ENCODE measurements at regions not wholly inside any gene's neighbourhood (a gene's known extent, or its start where the extent isn't known, plus 50 kb on each side); places are given as distances from the start of the nearest gene placed in this dataset.
A peak's percentile ranks its signal among the peaks of the same experiment; 100 is the strongest.

GRCh38 chr4:38582889-38583470 lies 81.0 kb upstream of the KLF3 start:
- Histone ChIP-seq H3K36me3 (ENCODE audit: control insufficient read depth in 2 of 2, insufficient read depth in 2 of 2, low read length in 1 of 2) (no peaks in the 10 kb centered on the region), H3K9me3 (ENCODE audit: control insufficient read depth in 2 of 2, insufficient read depth in 1 of 2, low read depth in 1 of 2, low read length in 1 of 2) (no peaks in the 10 kb centered on the region), H3K27me3 (ENCODE audit: control insufficient read depth in 1 of 2, insufficient read depth in 2 of 2, low read length in 2 of 2) (no peaks in the 10 kb centered on the region), H3K4me3 (ENCODE audit: low read depth in 1 of 2, low read length in 2 of 2) (no peak overlapping the region), H3K4me1 (ENCODE audit: control insufficient read depth in 2 of 2, insufficient read depth in 2 of 2, low read length in 1 of 2) (no peaks in the 10 kb centered on the region), H3K27ac (ENCODE audit: low read depth in 2 of 2, low read length in 1 of 2) (peak overlapping the region in 1 of 2 donors; percentile 9)
- 56 to 66% methylated on average over 3 of the region's 3 CpGs for WGBS, 2 donors

DNA sequence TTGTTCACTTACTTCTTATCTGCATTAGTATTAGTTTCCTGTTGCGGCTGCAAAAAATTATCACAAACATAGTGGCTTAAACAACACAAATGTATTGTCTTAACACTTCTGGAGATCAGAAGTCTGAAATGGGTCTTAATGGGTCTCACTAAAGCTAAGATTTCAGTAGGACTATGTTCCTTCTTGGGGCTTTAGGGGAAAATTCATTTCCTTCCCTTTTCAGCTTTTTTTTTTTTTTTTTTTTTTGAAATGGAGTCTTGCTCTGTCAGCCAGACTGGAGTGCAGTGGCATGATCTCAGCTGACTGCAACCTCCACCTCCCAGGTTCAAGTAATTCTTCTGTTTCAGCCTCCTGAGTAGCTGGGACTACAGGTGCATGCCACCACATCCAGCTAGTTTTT lies 78.1 kb upstream of the KLF3 start:
- Histone ChIP-seq H3K27ac (ENCODE audit: low read depth in 2 of 2, low read length in 1 of 2) (no peak overlapping the region), H3K36me3 (ENCODE audit: control insufficient read depth in 2 of 2, insufficient read depth in 2 of 2, low read length in 1 of 2) (no peaks in the 10 kb centered on the region), H3K27me3 (ENCODE audit: control insufficient read depth in 1 of 2, insufficient read depth in 2 of 2, low read length in 2 of 2) (no peaks in the 10 kb centered on the region), H3K4me1 (ENCODE audit: control insufficient read depth in 2 of 2, insufficient read depth in 2 of 2, low read length in 1 of 2) (no peaks in the 10 kb centered on the region), H3K9me3 (ENCODE audit: control insufficient read depth in 2 of 2, insufficient read depth in 1 of 2, low read depth in 1 of 2, low read length in 1 of 2) (no peaks in the 10 kb centered on the region), H3K4me3 (ENCODE audit: low read depth in 1 of 2, low read length in 2 of 2) (no peak overlapping the region)
- WGBS, 2 donors: 91 to 92% methylated on average over 1 of the region's 1 CpG

GRCh38 chr4:38587106-38587505 lies 76.9 kb upstream of the KLF3 start:
- Histone ChIP-seq H3K27ac (ENCODE audit: low read depth in 2 of 2, low read length in 1 of 2) (no peak overlapping the region), H3K36me3 (ENCODE audit: control insufficient read depth in 2 of 2, insufficient read depth in 2 of 2, low read length in 1 of 2) (no peaks in the 10 kb centered on the region), H3K9me3 (ENCODE audit: control insufficient read depth in 2 of 2, insufficient read depth in 1 of 2, low read depth in 1 of 2, low read length in 1 of 2) (peaks cover 0 to 2% of the 10 kb centered on the region in 2 donors), H3K27me3 (ENCODE audit: control insufficient read depth in 1 of 2, insufficient read depth in 2 of 2, low read length in 2 of 2) (no peaks in the 10 kb centered on the region), H3K4me1 (ENCODE audit: control insufficient read depth in 2 of 2, insufficient read depth in 2 of 2, low read length in 1 of 2) (peaks cover 0 to 3% of the 10 kb centered on the region in 2 donors), H3K4me3 (ENCODE audit: low read depth in 1 of 2, low read length in 2 of 2) (no peak overlapping the region)

- 63 to 83% methylated on average over 4 of the region's 4 CpGs for WGBS, 2 donors
- Histone ChIP-seq H3K4me3 (ENCODE audit: low read depth in 1 of 2, low read length in 2 of 2) (no peak overlapping the region), H3K36me3 (ENCODE audit: control insufficient read depth in 2 of 2, insufficient read depth in 2 of 2, low read length in 1 of 2) (no peaks in the 10 kb centered on the region), H3K27me3 (ENCODE audit: control insufficient read depth in 1 of 2, insufficient read depth in 2 of 2, low read length in 2 of 2) (no peaks in the 10 kb centered on the region), H3K4me1 (ENCODE audit: control insufficient read depth in 2 of 2, insufficient read depth in 2 of 2, low read length in 1 of 2) (peaks cover 0 to 3% of the 10 kb centered on the region in 2 donors), H3K27ac (ENCODE audit: low read depth in 2 of 2, low read length in 1 of 2) (no peak overlapping the region), H3K9me3 (ENCODE audit: control insufficient read depth in 2 of 2, insufficient read depth in 1 of 2, low read depth in 1 of 2, low read length in 1 of 2) (peaks cover 0 to 2% of the 10 kb centered on the region in 2 donors)
These were observed 74.0 kb upstream of the KLF3 start for GRCh38 chr4:38590046-38590445.

- peaks cover 0 to 2% of the 10 kb centered on the region in 2 donors for H3K9me3 ChIP-seq (ENCODE audit: control insufficient read depth in 2 of 2, insufficient read depth in 1 of 2, low read depth in 1 of 2, low read length in 1 of 2)
- H3K4me3 ChIP-seq (ENCODE audit: low read depth in 1 of 2, low read length in 2 of 2): no peak overlapping the region
- H3K4me1 ChIP-seq (ENCODE audit: control insufficient read depth in 2 of 2, insufficient read depth in 2 of 2, low read length in 1 of 2): peaks cover 0 to 3% of the 10 kb centered on the region in 2 donors
- WGBS, 2 donors: 47 to 56% methylated on average over 10 of the region's 10 CpGs
- H3K27me3 ChIP-seq (ENCODE audit: control insufficient read depth in 1 of 2, insufficient read depth in 2 of 2, low read length in 2 of 2): no peaks in the 10 kb centered on the region
- no peak overlapping the region for H3K27ac ChIP-seq (ENCODE audit: low read depth in 2 of 2, low read length in 1 of 2)
- H3K36me3 ChIP-seq (ENCODE audit: control insufficient read depth in 2 of 2, insufficient read depth in 2 of 2, low read length in 1 of 2): no peaks in the 10 kb centered on the region
These were observed 72.2 kb upstream of the KLF3 start for GRCh38 chr4:38591617-38592337.

DNA sequence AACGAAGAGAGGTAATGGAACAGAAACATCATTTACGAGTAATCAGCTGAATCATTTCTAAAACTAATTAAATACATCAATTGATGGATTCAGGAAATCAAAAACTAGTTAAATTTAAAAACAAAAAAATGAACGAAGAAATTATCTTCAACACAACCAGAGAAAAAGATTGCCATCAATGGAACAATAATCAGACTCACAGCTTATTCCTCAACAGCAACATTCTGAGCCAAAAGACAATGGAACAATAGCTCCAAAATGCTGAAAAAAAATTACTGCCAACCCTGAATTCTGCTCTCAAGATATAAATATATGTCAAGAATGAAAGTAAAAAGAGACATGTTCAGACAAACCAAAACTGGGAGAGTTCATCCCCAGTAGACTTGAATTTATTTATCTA lies 65.5 kb upstream of the KLF3 start:
- WGBS, 2 donors: 83 to 85% methylated on average over 3 of the region's 3 CpGs
- H3K36me3 ChIP-seq (ENCODE audit: control insufficient read depth in 2 of 2, insufficient read depth in 2 of 2, low read length in 1 of 2): no peaks in the 10 kb centered on the region
- no peaks in the 10 kb centered on the region for H3K4me1 ChIP-seq (ENCODE audit: control insufficient read depth in 2 of 2, insufficient read depth in 2 of 2, low read length in 1 of 2)
- no peaks in the 10 kb centered on the region for H3K9me3 ChIP-seq (ENCODE audit: control insufficient read depth in 2 of 2, insufficient read depth in 1 of 2, low read depth in 1 of 2, low read length in 1 of 2)
- H3K27me3 ChIP-seq (ENCODE audit: control insufficient read depth in 1 of 2, insufficient read depth in 2 of 2, low read length in 2 of 2): no peaks in the 10 kb centered on the region
- H3K27ac ChIP-seq (ENCODE audit: low read depth in 2 of 2, low read length in 1 of 2): no peak overlapping the region
- H3K4me3 ChIP-seq (ENCODE audit: low read depth in 1 of 2, low read length in 2 of 2): no peak overlapping the region

DNA sequence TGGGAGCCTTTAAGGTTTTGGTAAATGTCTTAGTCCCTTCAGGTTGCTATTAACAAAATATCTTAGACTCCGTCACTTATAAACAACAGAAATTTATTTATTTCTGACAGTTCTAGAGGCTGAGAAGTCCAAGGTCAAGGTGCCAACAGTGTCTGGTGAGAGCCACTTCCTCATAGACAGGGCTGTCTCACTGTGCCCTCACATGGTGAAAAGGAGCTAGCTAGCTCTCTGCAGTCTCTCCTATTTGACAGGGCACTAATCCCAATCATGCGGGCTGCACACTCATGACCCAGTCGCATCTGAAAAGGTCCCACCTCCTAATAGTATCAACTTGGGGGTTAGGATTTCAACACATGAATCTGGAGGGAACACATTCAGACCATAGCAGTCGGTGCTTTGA lies 63.4 kb upstream of the KLF3 start:
- no peak overlapping the region for H3K4me3 ChIP-seq (ENCODE audit: low read depth in 1 of 2, low read length in 2 of 2)
- 79 to 81% methylated on average over 4 of the region's 4 CpGs for WGBS, 2 donors
- no peak overlapping the region for H3K27ac ChIP-seq (ENCODE audit: low read depth in 2 of 2, low read length in 1 of 2)
- H3K9me3 ChIP-seq (ENCODE audit: control insufficient read depth in 2 of 2, insufficient read depth in 1 of 2, low read depth in 1 of 2, low read length in 1 of 2): no peaks in the 10 kb centered on the region
- H3K27me3 ChIP-seq (ENCODE audit: control insufficient read depth in 1 of 2, insufficient read depth in 2 of 2, low read length in 2 of 2): no peaks in the 10 kb centered on the region
- no peaks in the 10 kb centered on the region for H3K36me3 ChIP-seq (ENCODE audit: control insufficient read depth in 2 of 2, insufficient read depth in 2 of 2, low read length in 1 of 2)
- no peaks in the 10 kb centered on the region for H3K4me1 ChIP-seq (ENCODE audit: control insufficient read depth in 2 of 2, insufficient read depth in 2 of 2, low read length in 1 of 2)

GRCh38 chr4:38601244-38601915 lies 62.6 kb upstream of the KLF3 start:
- Histone ChIP-seq H3K4me3 (ENCODE audit: low read depth in 1 of 2, low read length in 2 of 2) (no peak overlapping the region), H3K27me3 (ENCODE audit: control insufficient read depth in 1 of 2, insufficient read depth in 2 of 2, low read length in 2 of 2) (no peaks in the 10 kb centered on the region), H3K27ac (ENCODE audit: low read depth in 2 of 2, low read length in 1 of 2) (no peak overlapping the region), H3K4me1 (ENCODE audit: control insufficient read depth in 2 of 2, insufficient read depth in 2 of 2, low read length in 1 of 2) (peaks cover 0 to 5% of the 10 kb centered on the region in 2 donors), H3K36me3 (ENCODE audit: control insufficient read depth in 2 of 2, insufficient read depth in 2 of 2, low read length in 1 of 2) (no peaks in the 10 kb centered on the region), H3K9me3 (ENCODE audit: control insufficient read depth in 2 of 2, insufficient read depth in 1 of 2, low read depth in 1 of 2, low read length in 1 of 2) (no peaks in the 10 kb centered on the region)
- WGBS, 2 donors: 60% methylated on average over 6 of the region's 6 CpGs

DNA sequence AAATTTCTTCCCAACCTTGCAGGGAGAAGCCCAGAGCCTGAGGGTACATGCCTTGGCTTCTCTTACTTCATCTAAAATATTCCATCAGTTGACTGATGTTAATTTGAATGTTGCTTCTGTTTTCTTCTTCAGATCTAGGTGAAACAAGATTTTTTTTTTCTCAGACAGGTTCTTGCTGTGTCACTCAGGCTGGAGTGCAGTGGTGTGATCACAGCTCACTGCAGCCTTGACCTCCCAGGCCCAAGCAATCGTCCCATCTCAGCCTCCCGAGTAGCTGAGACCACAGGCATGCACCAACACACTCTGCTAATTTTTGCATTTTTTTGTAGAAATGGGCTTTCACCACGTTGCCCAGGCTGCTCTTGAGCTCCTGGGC lies 62.1 kb upstream of the KLF3 start:
- Histone ChIP-seq H3K27ac (ENCODE audit: low read depth in 2 of 2, low read length in 1 of 2) (no peak overlapping the region), H3K4me3 (ENCODE audit: low read depth in 1 of 2, low read length in 2 of 2) (no peak overlapping the region), H3K27me3 (ENCODE audit: control insufficient read depth in 1 of 2, insufficient read depth in 2 of 2, low read length in 2 of 2) (no peaks in the 10 kb centered on the region), H3K36me3 (ENCODE audit: control insufficient read depth in 2 of 2, insufficient read depth in 2 of 2, low read length in 1 of 2) (no peaks in the 10 kb centered on the region), H3K9me3 (ENCODE audit: control insufficient read depth in 2 of 2, insufficient read depth in 1 of 2, low read depth in 1 of 2, low read length in 1 of 2) (no peaks in the 10 kb centered on the region), H3K4me1 (ENCODE audit: control insufficient read depth in 2 of 2, insufficient read depth in 2 of 2, low read length in 1 of 2) (peaks cover 0 to 8% of the 10 kb centered on the region in 2 donors)
- 82% methylated on average over 3 of the region's 3 CpGs for WGBS, 2 donors

Measured in esophagus (tissue), 2 donors.